Osteoblast (primary cell): ENCODE measurements at regions not wholly inside any gene's neighbourhood (a gene's known extent, or its start where the extent isn't known, plus 50 kb on each side); places are given as distances from the start of the nearest gene placed in this dataset.

Experiments used
- DNase-seq: peaks from one replicate; pipeline ENCODE4 v3.0.0; 2011; ENCODE audit warnings: low spot score, mixed read lengths; ENCODE audit not compliant: insufficient read length; ENCODE audit errors: missing footprints
- H2AFZ ChIP-seq: 2 replicates; pipeline ENCODE4 v1.6.0; 2011; ENCODE audit warnings: mild to moderate bottlenecking, low read length
- H3K27ac ChIP-seq: 2 replicates; pipeline ENCODE4 v1.5.1; 2011; ENCODE audit warnings: mild to moderate bottlenecking, low read depth, low read length, moderate library complexity
- H3K27me3 ChIP-seq: 2 replicates; pipeline ENCODE4 v1.6.0; 2012; ENCODE audit warnings: mild to moderate bottlenecking, control low read depth, inconsistent platforms, low read length, moderate library complexity; ENCODE audit not compliant: insufficient read depth
- H3K36me3 ChIP-seq: 2 replicates; pipeline ENCODE4 v1.5.1; 2011; ENCODE audit warnings: mild to moderate bottlenecking, low read length, control low read depth, moderate library complexity; ENCODE audit not compliant: insufficient read depth
- H3K4me1 ChIP-seq: 2 replicates; pipeline ENCODE4 v1.5.1; 2011; ENCODE audit warnings: mild to moderate bottlenecking, low read length, control low read depth, moderate library complexity; ENCODE audit not compliant: insufficient read depth
- H3K4me2 ChIP-seq: 2 replicates; pipeline ENCODE4 v1.6.0; 2011; ENCODE audit warnings: mild to moderate bottlenecking, low read length; ENCODE audit not compliant: insufficient read depth
- H3K4me3 ChIP-seq: fragments of 200-600 bp; sonication (generic); 3 replicates; pipeline ENCODE4 v1.5.1; 2012; ENCODE audit warnings: mild to moderate bottlenecking, low read length, inconsistent platforms; ENCODE audit not compliant: insufficient read depth
- H3K79me2 ChIP-seq: 2 replicates; pipeline ENCODE4 v1.6.0; 2012; ENCODE audit warnings: mild to moderate bottlenecking, low read length, control low read depth, inconsistent platforms; ENCODE audit not compliant: insufficient read depth
- H3K9me3 ChIP-seq: 2 replicates; pipeline ENCODE4 v1.5.1; 2011; ENCODE audit warnings: low read depth, low read length, control low read depth
- H4K20me1 ChIP-seq: 2 replicates; pipeline ENCODE4 v1.6.0; 2012; ENCODE audit warnings: mild to moderate bottlenecking, low read length, control low read depth; ENCODE audit not compliant: insufficient read depth
- TF ChIP-seq, protein P1 (sequence below): IDR thresholded peaks from 2 replicates; pipeline ENCODE4 v1.5.1; 2011; ENCODE audit warnings: mild to moderate bottlenecking, low read depth, low read length, moderate library complexity; ENCODE audit errors: extremely low read depth

DNA sequence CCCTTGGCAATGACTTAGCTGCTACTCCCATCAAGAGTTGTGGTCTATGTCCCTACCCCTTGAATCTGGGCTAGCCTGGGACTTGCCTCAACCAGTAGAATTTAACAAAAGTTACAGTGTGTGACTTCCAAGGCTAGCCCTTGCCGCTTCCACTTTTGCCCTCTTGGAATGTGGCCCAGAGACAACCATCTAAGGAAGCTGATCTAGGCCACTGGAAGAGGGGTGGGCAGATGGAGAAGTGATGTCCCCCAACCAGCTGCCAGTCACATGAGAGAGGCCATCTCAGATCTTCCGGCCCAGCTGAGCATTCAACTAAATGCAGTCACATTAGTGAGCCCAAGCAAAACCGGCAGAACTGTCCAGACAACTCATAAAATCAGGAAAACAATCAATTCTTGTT is 115.1 kb downstream of the TOMM20 start:
- no peak overlapping the region for H3K4me3 ChIP-seq

DNA sequence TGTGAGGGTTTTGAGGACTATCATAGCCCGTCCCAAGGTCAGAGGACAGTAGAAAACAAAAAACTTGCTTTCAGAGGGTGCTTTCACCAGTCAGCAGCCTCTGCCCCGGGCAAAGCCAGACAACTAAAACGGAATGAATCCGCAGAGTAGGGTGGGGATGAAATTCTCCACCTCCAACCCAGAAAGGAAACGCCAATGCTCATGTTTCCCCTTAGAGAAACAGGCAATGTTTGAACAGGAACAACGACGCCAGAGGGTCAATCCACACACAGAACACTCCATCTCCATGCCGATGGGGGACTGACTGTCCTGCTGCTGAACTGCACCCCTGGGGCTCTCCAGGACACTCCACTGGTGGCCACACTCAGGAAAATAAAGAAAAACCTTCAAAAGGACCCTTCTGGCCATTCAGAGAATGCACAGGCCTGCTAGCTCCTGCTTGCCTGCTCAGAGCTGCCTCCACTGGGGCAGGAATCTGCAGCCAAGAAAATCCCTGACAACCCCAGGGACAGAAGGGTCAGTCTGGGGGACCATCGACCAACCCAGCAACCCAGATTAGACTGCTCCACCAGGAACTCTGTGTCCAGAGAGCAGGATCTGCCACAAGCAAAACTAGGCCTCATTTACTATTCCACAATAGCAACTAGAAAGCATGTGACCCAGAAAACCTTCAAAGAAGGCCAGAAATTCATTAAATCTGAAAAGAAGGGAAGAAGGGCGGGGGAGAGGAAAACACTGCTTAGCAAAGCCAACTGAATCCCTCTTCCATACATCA is 116.0 kb downstream of the TOMM20 start:
- no peaks in the 10 kb centered on the region for H3K79me2 ChIP-seq
- peak overlapping the region; percentile 7 for H3K4me3 ChIP-seq
- no peaks in the 10 kb centered on the region for H3K27me3 ChIP-seq

More for the DNA sequence above, 115.1 kb downstream of the TOMM20 start:
- no peak for DNase-seq
- no peaks in the 10 kb centered on the region for H4K20me1 ChIP-seq
- peaks cover 3% of the 10 kb centered on the region for H3K9me3 ChIP-seq
- H2AFZ ChIP-seq = no peak overlapping the region
- H3K27me3 ChIP-seq = no peaks in the 10 kb centered on the region
- H3K4me2 ChIP-seq = no peak overlapping the region
- no peaks in the 10 kb centered on the region for H3K36me3 ChIP-seq
- peak overlapping the region; percentile 97 for H3K27ac ChIP-seq
- H3K4me1 ChIP-seq = peaks cover 32% of the 10 kb centered on the region
- TF ChIP-seq, protein P1, sequence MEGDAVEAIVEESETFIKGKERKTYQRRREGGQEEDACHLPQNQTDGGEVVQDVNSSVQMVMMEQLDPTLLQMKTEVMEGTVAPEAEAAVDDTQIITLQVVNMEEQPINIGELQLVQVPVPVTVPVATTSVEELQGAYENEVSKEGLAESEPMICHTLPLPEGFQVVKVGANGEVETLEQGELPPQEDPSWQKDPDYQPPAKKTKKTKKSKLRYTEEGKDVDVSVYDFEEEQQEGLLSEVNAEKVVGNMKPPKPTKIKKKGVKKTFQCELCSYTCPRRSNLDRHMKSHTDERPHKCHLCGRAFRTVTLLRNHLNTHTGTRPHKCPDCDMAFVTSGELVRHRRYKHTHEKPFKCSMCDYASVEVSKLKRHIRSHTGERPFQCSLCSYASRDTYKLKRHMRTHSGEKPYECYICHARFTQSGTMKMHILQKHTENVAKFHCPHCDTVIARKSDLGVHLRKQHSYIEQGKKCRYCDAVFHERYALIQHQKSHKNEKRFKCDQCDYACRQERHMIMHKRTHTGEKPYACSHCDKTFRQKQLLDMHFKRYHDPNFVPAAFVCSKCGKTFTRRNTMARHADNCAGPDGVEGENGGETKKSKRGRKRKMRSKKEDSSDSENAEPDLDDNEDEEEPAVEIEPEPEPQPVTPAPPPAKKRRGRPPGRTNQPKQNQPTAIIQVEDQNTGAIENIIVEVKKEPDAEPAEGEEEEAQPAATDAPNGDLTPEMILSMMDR = no peak
- H3K79me2 ChIP-seq = no peaks in the 10 kb centered on the region

DNA sequence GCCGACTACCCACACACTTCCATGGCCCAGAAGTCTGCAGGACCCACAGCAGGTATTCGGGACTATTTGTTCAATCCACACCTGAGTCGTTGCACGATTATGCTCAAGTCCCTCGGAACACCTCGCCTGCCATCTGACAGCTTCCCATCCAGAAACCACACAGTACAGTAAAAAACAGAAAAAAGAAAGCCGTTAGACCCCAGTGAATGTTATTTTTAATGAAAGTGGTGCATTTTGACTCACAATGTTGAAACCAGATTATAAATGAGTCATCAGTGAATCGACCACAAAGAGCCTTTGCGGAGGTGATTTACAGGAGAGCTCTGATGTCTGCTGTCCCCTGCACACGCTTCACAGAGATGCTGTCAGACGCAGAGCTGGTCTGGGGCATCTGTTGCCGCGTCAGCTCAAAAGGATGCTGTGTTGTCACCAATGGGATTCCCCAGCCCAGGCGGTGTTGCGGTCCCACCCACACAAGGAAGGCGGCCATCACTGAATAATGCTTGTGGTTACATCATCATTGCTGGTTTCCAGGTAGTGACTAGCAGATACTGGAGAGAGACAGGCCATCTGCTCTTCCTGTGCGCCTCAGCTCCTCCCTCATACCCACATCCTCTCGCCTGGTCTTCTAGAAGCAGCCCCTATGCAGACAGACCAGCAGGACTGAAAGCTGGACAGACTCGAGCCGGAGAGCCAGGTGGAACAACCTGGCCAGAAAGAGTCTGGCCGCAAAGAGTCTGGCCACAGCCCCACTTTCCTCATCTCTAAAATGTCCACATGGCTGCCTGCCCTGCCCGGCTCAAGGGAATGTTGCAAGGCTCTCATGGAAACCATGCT is 116.8 kb downstream of the TOMM20 start:
- no peak overlapping the region for H2AFZ ChIP-seq
- H3K27ac ChIP-seq = peak overlapping the region; percentile 97
- no peaks in the 10 kb centered on the region for H4K20me1 ChIP-seq
- H3K36me3 ChIP-seq = no peaks in the 10 kb centered on the region
- peaks cover 2% of the 10 kb centered on the region for H3K9me3 ChIP-seq
- no peaks in the 10 kb centered on the region for H3K79me2 ChIP-seq
- peak overlapping the region; percentile 67 for H3K4me2 ChIP-seq
- peak; percentile 96 for DNase-seq
- TF ChIP-seq, protein P1 = no peak
- H3K4me1 ChIP-seq = peaks cover 23% of the 10 kb centered on the region
- no peaks in the 10 kb centered on the region for H3K27me3 ChIP-seq
- peak overlapping the region; percentile 7 for H3K4me3 ChIP-seq

More for the DNA sequence above, 116.0 kb downstream of the TOMM20 start:
- DNase-seq = peak; percentile 22
- H3K9me3 ChIP-seq = peaks cover 2% of the 10 kb centered on the region
- peak overlapping the region; percentile 67 for H3K4me2 ChIP-seq
- TF ChIP-seq, protein P1 = peak; percentile 6
- no peak overlapping the region for H2AFZ ChIP-seq
- peaks cover 28% of the 10 kb centered on the region for H3K4me1 ChIP-seq
- peak overlapping the region; percentile 97 for H3K27ac ChIP-seq
- H4K20me1 ChIP-seq = no peaks in the 10 kb centered on the region
- no peaks in the 10 kb centered on the region for H3K36me3 ChIP-seq

DNA sequence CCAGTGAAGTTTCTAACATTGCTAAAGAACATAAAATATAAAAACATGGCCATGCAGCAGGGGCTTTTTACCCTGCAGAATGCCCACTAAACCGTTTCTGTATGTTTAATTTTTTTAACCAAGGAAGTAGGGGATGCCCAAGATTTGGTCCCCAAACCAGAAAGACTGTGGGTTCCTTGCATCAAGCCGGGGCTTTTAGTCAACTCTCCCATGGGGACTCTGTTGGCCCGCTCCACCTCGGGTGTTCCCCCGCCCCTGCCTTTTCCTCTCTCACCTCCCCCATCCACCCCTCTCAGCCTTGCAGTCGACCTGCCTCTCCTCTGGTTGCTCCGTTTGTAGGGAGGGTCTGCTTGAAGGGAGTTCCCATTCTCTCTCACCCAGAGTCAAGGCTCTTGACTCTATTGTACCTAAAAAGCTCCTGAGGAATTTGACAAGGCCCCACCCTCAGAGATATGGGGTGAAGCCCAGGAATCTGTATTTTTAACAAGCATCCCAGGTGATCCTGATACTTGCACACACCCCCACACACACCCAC is 117.5 kb downstream of the TOMM20 start:
- no peak overlapping the region for H2AFZ ChIP-seq
- H3K27me3 ChIP-seq = no peaks in the 10 kb centered on the region
- H3K4me3 ChIP-seq = no peak overlapping the region
- H4K20me1 ChIP-seq = no peaks in the 10 kb centered on the region
- peak; percentile 18 for DNase-seq
- TF ChIP-seq, protein P1 = no peak
- H3K36me3 ChIP-seq = no peaks in the 10 kb centered on the region
- peak overlapping the region; percentile 67 for H3K4me2 ChIP-seq
- peak overlapping the region; percentile 97 for H3K27ac ChIP-seq
- peaks cover 23% of the 10 kb centered on the region for H3K4me1 ChIP-seq
- H3K9me3 ChIP-seq = peaks cover 2% of the 10 kb centered on the region
- H3K79me2 ChIP-seq = no peaks in the 10 kb centered on the region
